ENCODE measurements at regions not wholly inside any gene's neighbourhood (a gene's known extent, or its start where the extent isn't known, plus 50 kb on each side); places are given as distances from the start of the nearest gene placed in this dataset.

DNA sequence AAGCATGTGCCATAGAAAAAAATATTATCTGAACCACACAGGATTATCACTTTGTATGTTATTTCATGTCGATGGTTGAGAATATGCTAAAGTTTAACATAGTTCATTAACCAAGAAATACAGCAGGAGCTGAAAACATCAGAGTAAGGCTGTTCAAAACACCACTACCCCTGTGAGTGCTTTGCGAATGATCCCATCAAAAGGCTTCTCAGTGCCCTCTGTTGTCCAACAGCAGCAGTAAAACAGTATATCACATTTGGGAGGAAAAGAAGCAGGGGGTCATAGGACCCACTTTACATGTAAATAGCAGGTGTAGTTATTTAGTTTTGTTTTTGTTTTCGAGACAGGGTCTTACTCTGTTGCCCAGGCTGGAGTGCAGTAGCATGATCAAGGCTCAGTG is 289.4 kb upstream of the FMN2 start:
- H4K20me1 ChIP-seq (ENCODE audit: low read depth, low read length) = no peaks in the 10 kb centered on the region

DNA sequence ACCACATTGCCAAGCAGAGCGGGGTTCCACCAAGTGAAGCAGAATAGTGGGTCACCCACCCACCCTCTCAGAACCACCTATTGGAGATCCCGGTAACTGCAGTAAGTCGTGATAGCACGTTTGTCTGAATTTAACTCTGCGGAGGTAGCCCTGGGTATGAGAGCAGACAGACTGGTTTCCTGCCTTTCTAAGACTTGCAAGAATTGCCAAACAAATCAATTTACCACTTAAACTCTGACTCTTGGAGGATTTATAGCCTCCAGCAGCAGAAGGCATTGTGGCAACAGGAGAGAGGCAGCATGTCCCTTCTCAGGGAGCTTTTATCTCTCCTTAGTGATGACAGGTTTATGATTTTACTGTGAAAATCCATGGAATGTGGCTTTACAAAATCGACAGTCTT is 287.9 kb upstream of the FMN2 start:
- H2AFZ ChIP-seq (ENCODE audit: low read depth, low read length, severe bottlenecking) = no peak overlapping the region
- no peak overlapping the region for H3K9ac ChIP-seq (ENCODE audit: low read length)
- no peaks in the 10 kb centered on the region for H3K27me3 ChIP-seq (ENCODE audit: low read length)
- no peaks in the 10 kb centered on the region for H4K20me1 ChIP-seq (ENCODE audit: low read depth, low read length)
- H3K36me3 ChIP-seq (ENCODE audit: low read length) = no peaks in the 10 kb centered on the region
- H3K79me2 ChIP-seq (ENCODE audit: insufficient read depth, low read length) = no peaks in the 10 kb centered on the region
- TF ChIP-seq EZH2phosphoT487 (conservative IDR thresholded peaks at IDR 0.05; ENCODE audit: low read length) = no peak
- TF ChIP-seq, protein P1, sequence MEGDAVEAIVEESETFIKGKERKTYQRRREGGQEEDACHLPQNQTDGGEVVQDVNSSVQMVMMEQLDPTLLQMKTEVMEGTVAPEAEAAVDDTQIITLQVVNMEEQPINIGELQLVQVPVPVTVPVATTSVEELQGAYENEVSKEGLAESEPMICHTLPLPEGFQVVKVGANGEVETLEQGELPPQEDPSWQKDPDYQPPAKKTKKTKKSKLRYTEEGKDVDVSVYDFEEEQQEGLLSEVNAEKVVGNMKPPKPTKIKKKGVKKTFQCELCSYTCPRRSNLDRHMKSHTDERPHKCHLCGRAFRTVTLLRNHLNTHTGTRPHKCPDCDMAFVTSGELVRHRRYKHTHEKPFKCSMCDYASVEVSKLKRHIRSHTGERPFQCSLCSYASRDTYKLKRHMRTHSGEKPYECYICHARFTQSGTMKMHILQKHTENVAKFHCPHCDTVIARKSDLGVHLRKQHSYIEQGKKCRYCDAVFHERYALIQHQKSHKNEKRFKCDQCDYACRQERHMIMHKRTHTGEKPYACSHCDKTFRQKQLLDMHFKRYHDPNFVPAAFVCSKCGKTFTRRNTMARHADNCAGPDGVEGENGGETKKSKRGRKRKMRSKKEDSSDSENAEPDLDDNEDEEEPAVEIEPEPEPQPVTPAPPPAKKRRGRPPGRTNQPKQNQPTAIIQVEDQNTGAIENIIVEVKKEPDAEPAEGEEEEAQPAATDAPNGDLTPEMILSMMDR (IDR thresholded peaks at IDR 0.05; ENCODE audit: insufficient read depth, low read length, poor library complexity, severe bottlenecking) = no peak
- H3K9me3 ChIP-seq (ENCODE audit: insufficient read depth, low read length) = no peaks in the 10 kb centered on the region
- H3K9me2 ChIP-seq (replicated peaks; ENCODE audit: insufficient read depth, low read length) = no peaks in the 10 kb centered on the region; the same call in 1 of the 2 replicates
- H3F3A ChIP-seq (ENCODE audit: insufficient read depth) = no peaks in the 10 kb centered on the region
- no peak overlapping the region for H3K4me2 ChIP-seq (ENCODE audit: low read depth, low read length, poor library complexity, severe bottlenecking)
- no peak overlapping the region for H3K27ac ChIP-seq (ENCODE audit: low read depth, low read length)
- no peak overlapping the region for H3K4me3 ChIP-seq (ENCODE audit: insufficient read depth, low read length, poor library complexity, severe bottlenecking)

More for the DNA sequence above, 289.4 kb upstream of the FMN2 start:
- TF ChIP-seq, protein P1 (IDR thresholded peaks at IDR 0.05; ENCODE audit: insufficient read depth, low read length, poor library complexity, severe bottlenecking) = no peak
- no peak for TF ChIP-seq EZH2phosphoT487 (conservative IDR thresholded peaks at IDR 0.05; ENCODE audit: low read length)
- H3K9me2 ChIP-seq (replicated peaks; ENCODE audit: insufficient read depth, low read length) = no peaks in the 10 kb centered on the region; the same call in 1 of the 2 replicates
- H3F3A ChIP-seq (ENCODE audit: insufficient read depth) = no peaks in the 10 kb centered on the region
- no peak overlapping the region for H3K4me2 ChIP-seq (ENCODE audit: low read depth, low read length, poor library complexity, severe bottlenecking)
- no peaks in the 10 kb centered on the region for H3K36me3 ChIP-seq (ENCODE audit: low read length)
- H2AFZ ChIP-seq (ENCODE audit: low read depth, low read length, severe bottlenecking) = no peak overlapping the region
- no peaks in the 10 kb centered on the region for H3K27me3 ChIP-seq (ENCODE audit: low read length)
- H3K4me3 ChIP-seq (ENCODE audit: insufficient read depth, low read length, poor library complexity, severe bottlenecking) = no peak overlapping the region
- H3K9ac ChIP-seq (ENCODE audit: low read length) = no peak overlapping the region
- H3K27ac ChIP-seq (ENCODE audit: low read depth, low read length) = no peak overlapping the region
- no peaks in the 10 kb centered on the region for H3K9me3 ChIP-seq (ENCODE audit: insufficient read depth, low read length)
- no peaks in the 10 kb centered on the region for H3K79me2 ChIP-seq (ENCODE audit: insufficient read depth, low read length)

DNA sequence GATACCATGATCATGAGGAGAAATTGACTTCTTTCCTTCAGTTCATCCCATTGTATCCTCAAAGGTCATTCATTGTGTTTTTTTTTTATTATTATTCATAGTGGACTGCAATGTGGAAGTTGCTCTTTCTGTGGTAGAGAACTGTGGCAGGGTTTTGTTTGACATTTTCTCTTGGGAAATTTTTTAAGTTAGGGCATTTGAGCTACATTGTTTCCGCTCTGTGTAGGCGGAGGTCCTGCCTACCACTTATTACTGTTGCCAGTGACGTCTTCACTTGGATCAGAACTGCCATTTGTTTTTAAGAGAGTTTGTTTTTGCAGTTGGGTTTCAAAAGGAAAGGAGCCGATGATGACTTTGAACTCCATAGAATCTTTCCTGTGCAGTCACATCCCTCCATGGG is 287.4 kb upstream of the FMN2 start:
- Histone ChIP-seq H3K36me3 (ENCODE audit: low read length) (no peaks in the 10 kb centered on the region), H3K27me3 (ENCODE audit: low read length) (no peaks in the 10 kb centered on the region), H3K4me3 (ENCODE audit: insufficient read depth, low read length, poor library complexity, severe bottlenecking) (no peak overlapping the region), H3K27ac (ENCODE audit: low read depth, low read length) (no peak overlapping the region), H2AFZ (ENCODE audit: low read depth, low read length, severe bottlenecking) (no peak overlapping the region), H3K4me2 (ENCODE audit: low read depth, low read length, poor library complexity, severe bottlenecking) (no peak overlapping the region), H3K9me2 (replicated peaks; ENCODE audit: insufficient read depth, low read length) (no peaks in the 10 kb centered on the region; the same call in 1 of the 2 replicates), H4K20me1 (ENCODE audit: low read depth, low read length) (no peaks in the 10 kb centered on the region), H3K9ac (ENCODE audit: low read length) (no peak overlapping the region), H3K9me3 (ENCODE audit: insufficient read depth, low read length) (no peaks in the 10 kb centered on the region), H3F3A (ENCODE audit: insufficient read depth) (no peaks in the 10 kb centered on the region), H3K79me2 (ENCODE audit: insufficient read depth, low read length) (no peaks in the 10 kb centered on the region)
- TF ChIP-seq, protein P1 (IDR thresholded peaks at IDR 0.05; ENCODE audit: insufficient read depth, low read length, poor library complexity, severe bottlenecking) = no peak
- no peak for TF ChIP-seq EZH2phosphoT487 (conservative IDR thresholded peaks at IDR 0.05; ENCODE audit: low read length)
